Posterior cingulate gyrus (tissue), 11 donors: ENCODE measurements at regions not wholly inside any gene's neighbourhood (a gene's known extent, or its start where the extent isn't known, plus 50 kb on each side); places are given as distances from the start of the nearest gene placed in this dataset.
"Not testable (repeated sequence)": the region's sequence is repeated elsewhere in the genome, so short reads cannot be mapped to it uniquely, and the experiment has no call there.

Experiments
- DNase-seq, 10 donors: peaks; one replicate each; pipeline versions ENCODE4 v3.0.0 to v3.0.0-alpha.2; 2020 to 2021; ENCODE audit warnings: mixed read lengths in 3 of 10
- intact Hi-C: fragments of 100-400 bp; cut with DNase I; formaldehyde crosslinking; loops from one replicate; pipeline ENCODE4 v1.15.1; 2023

- DNase-seq, intact Hi-C loops: not testable (repeated sequence)
Measured at GRCh38 chr11:49327766-49328165, 119.4 kb upstream of the FOLH1 start.

GRCh38 chr11:49326651-49327050 is 118.2 kb upstream of the FOLH1 start:
- intact Hi-C loops, DNase-seq: not testable (repeated sequence)

- intact Hi-C loops: no loop called here
Measured at GRCh38 chr11:49316180-49316579, 107.8 kb upstream of the FOLH1 start.

GRCh38 chr11:49303080-49303479 is 94.7 kb upstream of the FOLH1 start:
- intact Hi-C loops: no loop called here
- DNase-seq: no peak

More at GRCh38 chr11:49316180-49316579, 107.8 kb upstream of the FOLH1 start:
- no peak for DNase-seq

GRCh38 chr11:49302360-49302759 is 94.0 kb upstream of the FOLH1 start:
- no peak for DNase-seq
- intact Hi-C loops: no loop called here

- intact Hi-C loops, DNase-seq: not testable (repeated sequence)
Measured at GRCh38 chr11:49298017-49298416, 89.6 kb upstream of the FOLH1 start.

- DNase-seq, intact Hi-C loops: not testable (repeated sequence)
Measured at GRCh38 chr11:49283911-49284310, 75.5 kb upstream of the FOLH1 start.

GRCh38 chr11:49283282-49283681 is 74.9 kb upstream of the FOLH1 start:
- DNase-seq, intact Hi-C loops: not testable (repeated sequence)

- DNase-seq, intact Hi-C loops: not testable (repeated sequence)
Measured at GRCh38 chr11:49282125-49282524, 73.7 kb upstream of the FOLH1 start.

- intact Hi-C loops, DNase-seq: not testable (repeated sequence)
Measured at GRCh38 chr11:49277951-49278350, 69.5 kb upstream of the FOLH1 start.
